H9 (cell line): ENCODE measurements at regions not wholly inside any gene's neighbourhood (a gene's known extent, or its start where the extent isn't known, plus 50 kb on each side); places are given as distances from the start of the nearest gene placed in this dataset.

Experiments
- DNase-seq: peaks from one replicate; pipeline ENCODE4 v3.0.0-alpha.2; 2017
- H2AFZ ChIP-seq: one replicate; pipeline ENCODE4 v1.6.1; 2013; ENCODE audit warnings: mild to moderate bottlenecking, low read length, control low read depth, moderate library complexity
- H2AK5ac ChIP-seq: 2 replicates; pipeline ENCODE4 v1.6.1; 2013; ENCODE audit warnings: low read length, control low read depth, mixed read lengths; ENCODE audit not compliant: insufficient read length
- H2BK120ac ChIP-seq: one replicate; pipeline ENCODE4 v1.6.1; 2013; ENCODE audit warnings: low read depth, mild to moderate bottlenecking, low read length, control low read depth, inconsistent platforms; ENCODE audit not compliant: poor library complexity, severe bottlenecking
- H2BK12ac ChIP-seq: 2 replicates; pipeline ENCODE4 v1.6.1; 2013; ENCODE audit warnings: low read length, control low read depth, mixed read lengths, low read depth; ENCODE audit not compliant: insufficient read length
- H2BK15ac ChIP-seq: 2 replicates; pipeline ENCODE4 v1.6.1; 2013; ENCODE audit warnings: low read depth, low read length, control low read depth
- H2BK20ac ChIP-seq: one replicate; pipeline ENCODE4 v1.6.1; 2013; ENCODE audit warnings: low read depth, mild to moderate bottlenecking, low read length, control low read depth, inconsistent platforms; ENCODE audit not compliant: poor library complexity, severe bottlenecking
- H2BK5ac ChIP-seq: 2 replicates; pipeline ENCODE4 v1.6.1; 2013; ENCODE audit warnings: low read length, control low read depth, mixed read lengths; ENCODE audit not compliant: insufficient read length
- H3K14ac ChIP-seq: 2 replicates; pipeline ENCODE4 v1.6.1; 2013; ENCODE audit warnings: low read length, control low read depth; ENCODE audit not compliant: insufficient read depth
- H3K18ac ChIP-seq: 2 replicates; pipeline ENCODE4 v1.6.1; 2013; ENCODE audit warnings: low read depth, mild to moderate bottlenecking, mixed read lengths, low read length, control low read depth; ENCODE audit not compliant: insufficient read length
- H3K23ac ChIP-seq: 2 replicates; pipeline ENCODE4 v1.6.1; 2013; ENCODE audit warnings: low read length, control low read depth, mixed read lengths, low read depth; ENCODE audit not compliant: insufficient read length
- H3K23me2 ChIP-seq: 2 replicates; pipeline ENCODE4 v1.6.1; 2013; ENCODE audit warnings: low read depth, mild to moderate bottlenecking, mixed read lengths, low read length, control low read depth; ENCODE audit not compliant: insufficient read length, poor library complexity, severe bottlenecking
- H3K27ac ChIP-seq: 2 replicates; pipeline ENCODE4 v1.5.1; 2013; ENCODE audit warnings: low read length, control low read depth, mixed read lengths, low read depth; ENCODE audit not compliant: insufficient read length
- H3K27me3 ChIP-seq: 2 replicates; pipeline ENCODE4 v1.6.1; 2013; ENCODE audit warnings: low read length, control low read depth, inconsistent platforms; ENCODE audit not compliant: insufficient read depth
- H3K4ac ChIP-seq: 2 replicates; pipeline ENCODE4 v1.6.1; 2013; ENCODE audit warnings: low read depth, mild to moderate bottlenecking, control low read depth, inconsistent platforms, low read length, moderate library complexity
- H3K4me1 ChIP-seq: 2 replicates; pipeline ENCODE4 v1.6.1; 2013; ENCODE audit warnings: low read length, control low read depth, inconsistent platforms; ENCODE audit not compliant: insufficient read depth
- H3K4me2 ChIP-seq: 2 replicates; pipeline ENCODE4 v1.6.1; 2013; ENCODE audit warnings: low read length, control low read depth, mixed read lengths; ENCODE audit not compliant: insufficient read length, insufficient read depth
- H3K56ac ChIP-seq: 2 replicates; pipeline ENCODE4 v1.6.1; 2013; ENCODE audit warnings: low read depth, mild to moderate bottlenecking, mixed read lengths, low read length, control low read depth; ENCODE audit not compliant: insufficient read length
- H3K79me1 ChIP-seq: 2 replicates; pipeline ENCODE4 v1.6.1; 2013; ENCODE audit warnings: low read depth, mild to moderate bottlenecking, moderate library complexity, low read length, control low read depth, inconsistent platforms; ENCODE audit not compliant: insufficient read depth, poor library complexity, severe bottlenecking
- H3K79me2 ChIP-seq: 2 replicates; pipeline ENCODE4 v1.6.1; 2013; ENCODE audit warnings: low read length, control low read depth, inconsistent platforms; ENCODE audit not compliant: insufficient read depth
- H3K9ac ChIP-seq: 2 replicates; pipeline ENCODE4 v1.6.1; 2013; ENCODE audit warnings: low read length, control low read depth, mixed read lengths; ENCODE audit not compliant: insufficient read length; ENCODE audit errors: extremely low read depth
- H3K9me3 ChIP-seq: one replicate; pipeline ENCODE4 v1.6.1; 2013; ENCODE audit warnings: low read depth, low read length, inconsistent platforms; ENCODE audit not compliant: control insufficient read depth
- H3T11ph ChIP-seq: one replicate; pipeline ENCODE4 v1.6.1; 2013; ENCODE audit warnings: mild to moderate bottlenecking, low read length, control low read depth, inconsistent platforms
- H4K20me1 ChIP-seq: one replicate; pipeline ENCODE4 v1.6.1; 2013; ENCODE audit not compliant: control insufficient read depth, insufficient read length, insufficient read depth
- H4K5ac ChIP-seq: 2 replicates; pipeline ENCODE4 v1.6.1; 2013; ENCODE audit warnings: low read depth, mild to moderate bottlenecking, mixed read lengths, low read length, control low read depth; ENCODE audit not compliant: insufficient read length
- H4K8ac ChIP-seq: replicated peaks from 2 replicates; pipeline ENCODE4 v1.6.1; 2013; ENCODE audit warnings: low read length, control low read depth, mixed read lengths, low read depth; ENCODE audit not compliant: insufficient read length
- H4K91ac ChIP-seq: 2 replicates; pipeline ENCODE4 v1.6.1; 2013; ENCODE audit warnings: low read depth, mild to moderate bottlenecking, moderate library complexity, mixed read lengths, low read length, control low read depth; ENCODE audit not compliant: insufficient read length
- H3K27ac Mint-ChIP-seq, 3 experiments: 2 replicates in 2 of 3; 3 replicates in 1 of 3; pipeline ENCODE4 v1.8.0; 2020 to 2021; ENCODE audit warnings: mixed read lengths in 3 of 3, mild to moderate bottlenecking in 1 of 3, moderate library complexity in 1 of 3
- H3K27me3 Mint-ChIP-seq: 2 replicates; pipeline ENCODE4 v1.8.0; 2021; ENCODE audit warnings: low read depth, mild to moderate bottlenecking, moderate library complexity, mixed read lengths
- H3K36me3 Mint-ChIP-seq, 3 experiments: 2 replicates in 2 of 3; 3 replicates in 1 of 3; pipeline ENCODE4 v1.8.0; 2020 to 2021; ENCODE audit warnings: low read depth in 3 of 3, mixed read lengths in 3 of 3; ENCODE audit not compliant: insufficient read depth in 1 of 3
- H3K4me1 Mint-ChIP-seq, 2 experiments: 2 replicates each; pipeline ENCODE4 v1.8.0; 2020; ENCODE audit warnings: mixed read lengths in 2 of 2
- H3K4me3 Mint-ChIP-seq, 2 experiments: 2 replicates in 1 of 2; 3 replicates in 1 of 2; pipeline ENCODE4 v1.8.0; 2020 to 2021; ENCODE audit warnings: mild to moderate bottlenecking in 2 of 2, mixed read lengths in 2 of 2, moderate library complexity in 1 of 2
- H3K9me3 Mint-ChIP-seq, 2 experiments: 2 replicates in 1 of 2; 3 replicates in 1 of 2; pipeline ENCODE4 v1.8.0; 2020; ENCODE audit warnings: mild to moderate bottlenecking in 2 of 2, mixed read lengths in 2 of 2, moderate library complexity in 1 of 2
- CTCF ChIP-seq: fragments of 200-600 bp; sonication (generic); conservative IDR thresholded peaks from 3 replicates; pipeline ENCODE4 v1.8.0; 2021; ENCODE audit warnings: antibody characterized with exemption, mild to moderate bottlenecking
- WGBS: extraction: QIAGEN DNeasy Blood & Tissue Kit; methylation state at CpG from one replicate; pipeline ENCODE4 v1.1.7; 2013; ENCODE audit warnings: missing lambda C conversion rate, low lambda C conversion rate, mixed read lengths; ENCODE audit not compliant: insufficient read length; ENCODE audit errors: extremely low coverage; 5-methylcytosine and 5-hydroxymethylcytosine counted together

DNA sequence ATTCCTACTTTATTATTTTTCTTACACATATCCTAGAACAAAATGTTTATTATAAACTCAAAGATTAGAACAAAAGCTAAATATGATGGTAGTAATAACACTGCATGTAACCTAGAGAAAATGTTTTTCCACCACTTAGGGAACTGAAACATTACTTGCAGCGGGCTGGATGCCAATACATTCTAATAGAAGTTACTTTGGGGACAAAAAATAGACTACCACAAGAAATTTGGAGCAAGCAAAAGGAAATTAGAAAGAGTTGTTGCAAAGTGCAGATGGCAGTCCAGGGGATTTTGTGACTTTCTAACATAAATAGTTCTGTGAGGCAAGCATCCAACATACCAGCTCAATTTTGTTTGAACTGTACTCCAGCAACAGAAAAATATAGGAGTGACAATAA, 255.3 kb upstream of the GRIN3A start:
- Histone ChIP-seq H3K18ac (no peak overlapping the region), H2BK5ac (no peak overlapping the region), H3K4me1 (no peaks in the 10 kb centered on the region), H3K27me3 (no peaks in the 10 kb centered on the region), H3K14ac (no peak overlapping the region), H4K91ac (no peak overlapping the region), H2BK20ac (no peak overlapping the region), H3K27ac (no peak overlapping the region), H3K9ac (no peak overlapping the region), H3K4ac (no peak overlapping the region), H3K23me2 (no peaks in the 10 kb centered on the region), H2AFZ (no peak overlapping the region), H3K79me2 (no peaks in the 10 kb centered on the region), H2BK120ac (no peak overlapping the region), H3K79me1 (no peaks in the 10 kb centered on the region), H3K4me2 (no peak overlapping the region), H4K8ac (no peak overlapping the region), H3T11ph (no peak overlapping the region), H4K5ac (no peak overlapping the region), H2BK15ac (no peak overlapping the region), H4K20me1 (no peaks in the 10 kb centered on the region), H3K23ac (no peak overlapping the region), H2BK12ac (no peak overlapping the region), H3K9me3 (no peaks in the 10 kb centered on the region), H2AK5ac (no peak overlapping the region), H3K56ac (no peak overlapping the region)
- no peak overlapping the region for H3K27ac Mint-ChIP-seq
- TF ChIP-seq CTCF, result no peak
- H3K27me3 Mint-ChIP-seq, result no peaks in the 10 kb centered on the region; the same call in 1 of the 2 replicates
- no peak for DNase-seq
- no peaks in the 10 kb centered on the region for H3K36me3 Mint-ChIP-seq
- WGBS, result no CpG with 5 or more reads among the region's 1 CpG
- H3K4me3 Mint-ChIP-seq, result no peak overlapping the region
- H3K4me1 Mint-ChIP-seq, result peaks cover 3 to 4% of the 10 kb centered on the region in 2 experiments; a peak in 2 of 4 replicates
- H3K9me3 Mint-ChIP-seq, result no peaks in the 10 kb centered on the region
